Neural cell (in vitro differentiated cells): ENCODE measurements at regions not wholly inside any gene's neighbourhood (a gene's known extent, or its start where the extent isn't known, plus 50 kb on each side); places are given as distances from the start of the nearest gene placed in this dataset.

Source experiments
- H2AFZ ChIP-seq: fragments of 200-600, 300-800 bp; sonication (generic), shearing (Covaris generic); 2 replicates; pipeline ENCODE4 v1.6.0; 2014; ENCODE audit warnings: low read depth, mild to moderate bottlenecking, antibody characterized with exemption, low read length, moderate library complexity
- H3F3A ChIP-seq: fragments of 200-600 bp; shearing (Covaris generic); 2 replicates; pipeline ENCODE4 v1.6.1; 2016; ENCODE audit warnings: mild to moderate bottlenecking, moderate library complexity, mixed read lengths, antibody characterized with exemption, low read length; ENCODE audit not compliant: insufficient read depth, poor library complexity, severe bottlenecking
- H3K27ac ChIP-seq: fragments of 200-600, 300-800 bp; sonication (generic), shearing (Covaris generic); 2 replicates; pipeline ENCODE4 v1.5.1; 2014; ENCODE audit warnings: mild to moderate bottlenecking, low read length, moderate library complexity
- H3K27me3 ChIP-seq: fragments of 300-800, 200-600 bp; sonication (generic), shearing (Covaris generic); 2 replicates; pipeline ENCODE4 v1.6.0; 2014; ENCODE audit warnings: mild to moderate bottlenecking, low read depth, low read length, moderate library complexity; ENCODE audit not compliant: insufficient read depth
- H3K36me3 ChIP-seq: fragments of 300-800, 200-600 bp; sonication (generic), shearing (Covaris generic); 2 replicates; pipeline ENCODE4 v1.5.1; 2014; ENCODE audit warnings: mild to moderate bottlenecking, antibody characterized with exemption, low read length, moderate library complexity; ENCODE audit not compliant: insufficient read depth
- H3K4me2 ChIP-seq: fragments of 300-800, 200-600 bp; sonication (generic), shearing (Covaris generic); 2 replicates; pipeline ENCODE4 v1.6.0; 2014; ENCODE audit warnings: mild to moderate bottlenecking, low read length
- H3K4me3 ChIP-seq: fragments of 300-800, 200-600 bp; sonication (generic), shearing (Covaris generic); 2 replicates; pipeline ENCODE4 v1.5.1; 2014; ENCODE audit warnings: mild to moderate bottlenecking, low read length, moderate library complexity
- H3K79me2 ChIP-seq: fragments of 200-600 bp; shearing (Covaris generic); replicated peaks from 2 replicates; pipeline ENCODE4 v1.6.0; 2014; ENCODE audit warnings: mild to moderate bottlenecking, low read length, moderate library complexity; ENCODE audit not compliant: insufficient read depth
- H3K9ac ChIP-seq: fragments of 300-800, 200-600 bp; sonication (generic), shearing (Covaris generic); 2 replicates; pipeline ENCODE4 v1.6.1; 2016; ENCODE audit warnings: mild to moderate bottlenecking, low read length, mixed read lengths
- H3K9me2 ChIP-seq: fragments of 200-600 bp; shearing (Covaris generic); 2 replicates; pipeline ENCODE4 v1.6.1; 2016; ENCODE audit warnings: mild to moderate bottlenecking, low read length, mixed read lengths; ENCODE audit not compliant: insufficient read depth
- H3K9me3 ChIP-seq: fragments of 200-600, 300-800 bp; sonication (generic), shearing (Covaris generic); 2 replicates; pipeline ENCODE4 v1.6.1; 2016; ENCODE audit warnings: mild to moderate bottlenecking, mixed run types, low read length, moderate library complexity, mixed read lengths
- H4K20me1 ChIP-seq: fragments of 200-600 bp; shearing (Covaris generic); 2 replicates; pipeline ENCODE4 v1.6.1; 2016; ENCODE audit warnings: mild to moderate bottlenecking, mixed run types; ENCODE audit not compliant: insufficient read depth
- EP300 ChIP-seq: fragments of 450-650 bp; conservative IDR thresholded peaks from 2 replicates; pipeline ENCODE4 v1.6.1; 2014; ENCODE audit warnings: antibody characterized with exemption, mild to moderate bottlenecking, moderate library complexity; ENCODE audit not compliant: poor library complexity, severe bottlenecking
- EZH2 ChIP-seq: fragments of 200-600, 300-800 bp; shearing (Covaris generic), sonication (generic); IDR thresholded peaks from 2 replicates; pipeline ENCODE4 v1.6.1; 2014; ENCODE audit warnings: antibody characterized with exemption, low read length, borderline replicate concordance, mild to moderate bottlenecking; ENCODE audit not compliant: insufficient read depth, poor library complexity, severe bottlenecking
- MXI1 ChIP-seq: fragments of 450-650 bp; conservative IDR thresholded peaks from 2 replicates; pipeline ENCODE4 v1.6.1; 2014; ENCODE audit warnings: antibody characterized with exemption, mild to moderate bottlenecking; ENCODE audit not compliant: poor library complexity, severe bottlenecking
- POLR2AphosphoS5 ChIP-seq: IDR thresholded peaks from 2 replicates; pipeline ENCODE4 v1.6.1; 2012
- RAD21 ChIP-seq: fragments of 450-650 bp; conservative IDR thresholded peaks from 2 replicates; pipeline ENCODE4 v1.6.1; 2014; ENCODE audit warnings: antibody characterized with exemption, mild to moderate bottlenecking, moderate library complexity
- REST ChIP-seq: IDR thresholded peaks from 2 replicates; pipeline ENCODE4 v1.6.1; 2012; ENCODE audit warnings: borderline replicate concordance
- SMC3 ChIP-seq: fragments of 450-650 bp; conservative IDR thresholded peaks from 2 replicates; pipeline ENCODE4 v1.6.1; 2014; ENCODE audit warnings: antibody characterized with exemption, mild to moderate bottlenecking, moderate library complexity; ENCODE audit not compliant: poor library complexity
- TAF1 ChIP-seq: IDR thresholded peaks from 2 replicates; pipeline ENCODE4 v1.6.1; 2012; ENCODE audit warnings: low read depth
- TF ChIP-seq, protein P1 (sequence below): fragments of 450-650 bp; IDR thresholded peaks from 2 replicates; pipeline ENCODE4 v1.5.1; 2014; ENCODE audit warnings: antibody characterized with exemption, mild to moderate bottlenecking, moderate library complexity; ENCODE audit not compliant: poor library complexity, severe bottlenecking

- no peak overlapping the region for H3K4me3 ChIP-seq
- H3K9ac ChIP-seq: no peak overlapping the region
- H3K79me2 ChIP-seq: no peaks in the 10 kb centered on the region
- H2AFZ ChIP-seq: no peak overlapping the region
- H3F3A ChIP-seq: no peaks in the 10 kb centered on the region
- no peaks in the 10 kb centered on the region for H3K9me3 ChIP-seq
- TF ChIP-seq POLR2AphosphoS5 (peak; percentile 40), EP300 (peak; percentile 55), SMC3 (no peak), REST (peak; percentile 60), EZH2 (no peak), MXI1 (no peak)
- TF ChIP-seq, protein P1, sequence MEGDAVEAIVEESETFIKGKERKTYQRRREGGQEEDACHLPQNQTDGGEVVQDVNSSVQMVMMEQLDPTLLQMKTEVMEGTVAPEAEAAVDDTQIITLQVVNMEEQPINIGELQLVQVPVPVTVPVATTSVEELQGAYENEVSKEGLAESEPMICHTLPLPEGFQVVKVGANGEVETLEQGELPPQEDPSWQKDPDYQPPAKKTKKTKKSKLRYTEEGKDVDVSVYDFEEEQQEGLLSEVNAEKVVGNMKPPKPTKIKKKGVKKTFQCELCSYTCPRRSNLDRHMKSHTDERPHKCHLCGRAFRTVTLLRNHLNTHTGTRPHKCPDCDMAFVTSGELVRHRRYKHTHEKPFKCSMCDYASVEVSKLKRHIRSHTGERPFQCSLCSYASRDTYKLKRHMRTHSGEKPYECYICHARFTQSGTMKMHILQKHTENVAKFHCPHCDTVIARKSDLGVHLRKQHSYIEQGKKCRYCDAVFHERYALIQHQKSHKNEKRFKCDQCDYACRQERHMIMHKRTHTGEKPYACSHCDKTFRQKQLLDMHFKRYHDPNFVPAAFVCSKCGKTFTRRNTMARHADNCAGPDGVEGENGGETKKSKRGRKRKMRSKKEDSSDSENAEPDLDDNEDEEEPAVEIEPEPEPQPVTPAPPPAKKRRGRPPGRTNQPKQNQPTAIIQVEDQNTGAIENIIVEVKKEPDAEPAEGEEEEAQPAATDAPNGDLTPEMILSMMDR: no peak
- H3K9me2 ChIP-seq: no peaks in the 10 kb centered on the region
- H3K27me3 ChIP-seq: no peaks in the 10 kb centered on the region
- H3K4me2 ChIP-seq: no peak overlapping the region
- no peaks in the 10 kb centered on the region for H4K20me1 ChIP-seq
- no peak overlapping the region for H3K27ac ChIP-seq
- no peaks in the 10 kb centered on the region for H3K36me3 ChIP-seq
Measured at GRCh38 chr4:187516224-187516623, 479.3 kb upstream of the ZFP42 start.

GRCh38 chr4:187541666-187542065, 453.9 kb upstream of the ZFP42 start:
- no peaks in the 10 kb centered on the region for H3K79me2 ChIP-seq
- no peaks in the 10 kb centered on the region for H4K20me1 ChIP-seq
- no peak overlapping the region for H3K4me3 ChIP-seq
- H3K27ac ChIP-seq: no peak overlapping the region
- no peaks in the 10 kb centered on the region for H3K9me3 ChIP-seq
- H3K36me3 ChIP-seq: no peaks in the 10 kb centered on the region
- no peaks in the 10 kb centered on the region for H3K9me2 ChIP-seq
- H3K27me3 ChIP-seq: no peaks in the 10 kb centered on the region
- H3K4me2 ChIP-seq: no peak overlapping the region
- no peak for TF ChIP-seq TAF1
- TF ChIP-seq POLR2AphosphoS5: no peak
- TF ChIP-seq, protein P1: no peak
- TF ChIP-seq RAD21: no peak
- TF ChIP-seq MXI1: no peak
- no peak for TF ChIP-seq EZH2
- TF ChIP-seq EP300: no peak
- no peak for TF ChIP-seq REST
- no peak for TF ChIP-seq SMC3
- H2AFZ ChIP-seq: no peak overlapping the region
- no peaks in the 10 kb centered on the region for H3F3A ChIP-seq
- H3K9ac ChIP-seq: no peak overlapping the region
